Lung (tissue), 11 donors: ENCODE measurements at regions not wholly inside any gene's neighbourhood (a gene's known extent, or its start where the extent isn't known, plus 50 kb on each side); places are given as distances from the start of the nearest gene placed in this dataset.
A peak's percentile ranks its signal among the peaks of the same experiment; 100 is the strongest.

Experiments used
- ATAC-seq: fragments of 200-7000 bp; cut with Tn5 transposase; one replicate; pipeline ENCODE4 v1.9.1; 2020; ENCODE audit warnings: moderate number of reproducible peaks; ENCODE audit not compliant: insufficient read depth, low FRiP score
- DNase-seq, 3 donors: peaks; one replicate each; pipeline ENCODE4 v3.0.0-alpha.2; 2013 to 2017
- H3K27ac ChIP-seq, 2 donors: one replicate each; pipeline ENCODE4 v1.5.1; 2013; ENCODE audit warnings: mild to moderate bottlenecking in 2 of 2, moderate library complexity in 2 of 2, control low read depth in 1 of 2, inconsistent platforms in 1 of 2, low read depth in 1 of 2, low read length in 1 of 2
- H3K27me3 ChIP-seq, 3 donors: one replicate each; pipeline ENCODE4 v1.5.1; 2013; ENCODE audit warnings: low read length in 2 of 3; ENCODE audit not compliant: control insufficient read depth in 3 of 3, insufficient read depth in 3 of 3
- H3K36me3 ChIP-seq, 4 donors: one replicate each; pipeline ENCODE4 v1.5.1; 2013; ENCODE audit warnings: low read length in 4 of 4, mild to moderate bottlenecking in 1 of 4, moderate library complexity in 1 of 4; ENCODE audit not compliant: control insufficient read depth in 4 of 4, insufficient read depth in 4 of 4
- H3K4me1 ChIP-seq, 5 donors: one replicate each; pipeline ENCODE4 v1.5.1; 2013; ENCODE audit warnings: low read length in 5 of 5, mild to moderate bottlenecking in 2 of 5, moderate library complexity in 1 of 5; ENCODE audit not compliant: control insufficient read depth in 5 of 5, insufficient read depth in 5 of 5
- H3K4me3 ChIP-seq: one replicate; pipeline ENCODE4 v1.5.1; 2013; ENCODE audit warnings: mild to moderate bottlenecking, control low read depth, moderate library complexity
- H3K9ac ChIP-seq, 2 donors: one replicate each; pipeline ENCODE4 v1.5.1; 2013; ENCODE audit warnings: low read length in 2 of 2, control low read depth in 1 of 2; ENCODE audit not compliant: insufficient read depth in 1 of 2
- H3K9me3 ChIP-seq, 4 donors: one replicate each; pipeline ENCODE4 v1.5.1; 2013; ENCODE audit warnings: low read length in 3 of 4, mild to moderate bottlenecking in 1 of 4, moderate library complexity in 1 of 4; ENCODE audit not compliant: control insufficient read depth in 4 of 4, insufficient read depth in 3 of 4
- WGBS, 2 donors: extraction: QIAGEN DNeasy Blood & Tissue Kit; methylation state at CpG; one replicate each; pipeline ENCODE4 v1.1.7; 2013; 5-methylcytosine and 5-hydroxymethylcytosine counted together
- TF ChIP-seq, protein P1 (sequence below): IDR thresholded peaks from 2 replicates; pipeline ENCODE4 v1.5.1; 2012; ENCODE audit warnings: mild to moderate bottlenecking; ENCODE audit errors: control extremely low read depth, extremely low read depth
- donor health status: control.
- donor health status: control.
- donor health status: Bipolar disorder and iron deficiency.
- donor health status: healthy.
- donor health status: DM: yes; HTN: yes; CAD: no.

DNA sequence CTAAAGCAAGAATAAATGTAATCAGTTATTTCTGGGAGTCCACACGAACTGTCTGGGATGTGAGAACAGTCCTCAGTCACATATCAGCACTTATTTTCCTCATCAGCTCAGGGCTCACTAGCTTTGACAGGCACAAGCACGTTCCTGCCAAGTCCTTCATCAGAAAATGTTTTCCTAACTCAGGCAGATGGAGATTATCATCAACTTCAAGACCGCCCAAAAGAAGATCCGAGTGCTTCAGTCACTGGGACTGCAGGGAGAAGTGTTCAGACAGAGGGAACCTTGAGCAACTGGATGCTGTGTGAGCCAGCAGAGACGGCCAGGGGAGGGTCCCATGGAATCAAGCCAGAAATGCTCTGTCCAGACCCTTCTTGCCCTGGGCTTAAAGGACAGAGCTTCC lies 189.4 kb downstream of the NXNL2 start:
- Histone ChIP-seq H3K27ac (no peak overlapping the region), H3K4me3 (no peak overlapping the region), H3K9me3 (no peaks in the 10 kb centered on the region), H3K27me3 (no peaks in the 10 kb centered on the region), H3K36me3 (no peaks in the 10 kb centered on the region), H3K9ac (no peak overlapping the region), H3K4me1 (peaks cover 0 to 4% (median 0%) of the 10 kb centered on the region in 5 donors)
- WGBS, 2 donors, result 48 to 66% methylated on average over 5 of the region's 5 CpGs
- DNase-seq (peak in 2 of 3 donors; percentile 33 to 64), ATAC-seq (no peak)
- TF ChIP-seq, protein P1, sequence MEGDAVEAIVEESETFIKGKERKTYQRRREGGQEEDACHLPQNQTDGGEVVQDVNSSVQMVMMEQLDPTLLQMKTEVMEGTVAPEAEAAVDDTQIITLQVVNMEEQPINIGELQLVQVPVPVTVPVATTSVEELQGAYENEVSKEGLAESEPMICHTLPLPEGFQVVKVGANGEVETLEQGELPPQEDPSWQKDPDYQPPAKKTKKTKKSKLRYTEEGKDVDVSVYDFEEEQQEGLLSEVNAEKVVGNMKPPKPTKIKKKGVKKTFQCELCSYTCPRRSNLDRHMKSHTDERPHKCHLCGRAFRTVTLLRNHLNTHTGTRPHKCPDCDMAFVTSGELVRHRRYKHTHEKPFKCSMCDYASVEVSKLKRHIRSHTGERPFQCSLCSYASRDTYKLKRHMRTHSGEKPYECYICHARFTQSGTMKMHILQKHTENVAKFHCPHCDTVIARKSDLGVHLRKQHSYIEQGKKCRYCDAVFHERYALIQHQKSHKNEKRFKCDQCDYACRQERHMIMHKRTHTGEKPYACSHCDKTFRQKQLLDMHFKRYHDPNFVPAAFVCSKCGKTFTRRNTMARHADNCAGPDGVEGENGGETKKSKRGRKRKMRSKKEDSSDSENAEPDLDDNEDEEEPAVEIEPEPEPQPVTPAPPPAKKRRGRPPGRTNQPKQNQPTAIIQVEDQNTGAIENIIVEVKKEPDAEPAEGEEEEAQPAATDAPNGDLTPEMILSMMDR, result no peak

- DNase-seq (peak in 2 of 3 donors; percentile 20 to 59), ATAC-seq (no peak)
- H3K4me3 ChIP-seq, result no peak overlapping the region
- 84 to 96% methylated on average over 3 of the region's 3 CpGs for WGBS, 2 donors
- H3K9ac ChIP-seq, result no peak overlapping the region
- H3K4me1 ChIP-seq, result peaks cover 0 to 4% (median 0%) of the 10 kb centered on the region in 5 donors
- TF ChIP-seq, protein P1, result no peak
- no peaks in the 10 kb centered on the region for H3K27me3 ChIP-seq
- no peak overlapping the region for H3K27ac ChIP-seq
- no peaks in the 10 kb centered on the region for H3K36me3 ChIP-seq
- no peaks in the 10 kb centered on the region for H3K9me3 ChIP-seq
Observed at GRCh38 chr9:88725300-88726019, 190.5 kb downstream of the NXNL2 start.

- H3K36me3 ChIP-seq, result no peaks in the 10 kb centered on the region
- no peak for DNase-seq
- H3K9ac ChIP-seq, result no peak overlapping the region
- TF ChIP-seq, protein P1, result no peak
- no peak overlapping the region for H3K27ac ChIP-seq
- no peak overlapping the region for H3K4me3 ChIP-seq
- H3K27me3 ChIP-seq, result no peaks in the 10 kb centered on the region
- ATAC-seq, result no peak
- H3K4me1 ChIP-seq, result peaks cover 0 to 6% (median 0%) of the 10 kb centered on the region in 5 donors
- WGBS, 2 donors, result 95% methylated on average over 2 of the region's 2 CpGs
- H3K9me3 ChIP-seq, result peaks cover 0 to 2% (median 0%) of the 10 kb centered on the region in 4 donors
Observed at GRCh38 chr9:88726803-88727202, 191.8 kb downstream of the NXNL2 start.
